Loucy (cell line): ENCODE measurements at regions not wholly inside any gene's neighbourhood (a gene's known extent, or its start where the extent isn't known, plus 50 kb on each side); places are given as distances from the start of the nearest gene placed in this dataset.

Experiments
- H2AFZ ChIP-seq: fragments of 200-600 bp; sonication (generic); 2 replicates; pipeline ENCODE4 v1.6.0; 2016; ENCODE audit warnings: antibody characterized with exemption, mild to moderate bottlenecking, low read length, moderate library complexity
- H3F3A ChIP-seq: fragments of 200-600 bp; 2 replicates; pipeline ENCODE4 v1.6.0; 2016; ENCODE audit warnings: antibody characterized with exemption, low read depth, mild to moderate bottlenecking
- H3K27me3 ChIP-seq: fragments of 200-600 bp; sonication (generic); 2 replicates; pipeline ENCODE4 v1.6.1; 2014; ENCODE audit warnings: low read length, mild to moderate bottlenecking; ENCODE audit not compliant: insufficient read depth, poor library complexity, severe bottlenecking
- H3K36me3 ChIP-seq: fragments of 200-600 bp; sonication (generic); 2 replicates; pipeline ENCODE4 v1.6.1; 2016; ENCODE audit warnings: low read length; ENCODE audit not compliant: insufficient read depth
- H3K4me1 ChIP-seq: fragments of 200-600 bp; sonication (generic); 2 replicates; pipeline ENCODE4 v1.5.1; 2014; ENCODE audit warnings: low read length, mild to moderate bottlenecking; ENCODE audit not compliant: insufficient read depth, poor library complexity, severe bottlenecking
- H3K4me2 ChIP-seq: fragments of 200-600 bp; sonication (generic); 2 replicates; pipeline ENCODE4 v1.6.0; 2014; ENCODE audit warnings: antibody characterized with exemption, low read length, low read depth, mild to moderate bottlenecking; ENCODE audit not compliant: poor library complexity, severe bottlenecking
- H3K4me3 ChIP-seq: fragments of 200-600 bp; sonication (generic); 2 replicates; pipeline ENCODE4 v1.5.1; 2014; ENCODE audit warnings: low read length, mild to moderate bottlenecking, mixed read lengths; ENCODE audit not compliant: poor library complexity, severe bottlenecking
- H3K79me2 ChIP-seq: fragments of 200-600 bp; sonication (generic); 2 replicates; pipeline ENCODE4 v1.6.1; 2014; ENCODE audit warnings: low read length; ENCODE audit not compliant: insufficient read depth
- H3K9ac ChIP-seq: fragments of 200-600 bp; sonication (generic); 2 replicates; pipeline ENCODE4 v1.6.0; 2014; ENCODE audit warnings: mild to moderate bottlenecking, low read depth, low read length, moderate library complexity; ENCODE audit not compliant: poor library complexity, severe bottlenecking
- H3K9me2 ChIP-seq: fragments of 200-600 bp; sonication (generic); replicated peaks from 2 replicates; pipeline ENCODE4 v1.6.1; 2016; ENCODE audit warnings: low read depth, low read length, mixed read lengths
- H3K9me3 ChIP-seq: fragments of 200-600 bp; sonication (generic); 2 replicates; pipeline ENCODE4 v1.6.1; 2014; ENCODE audit warnings: mild to moderate bottlenecking, antibody characterized with exemption, low read length, low read depth; ENCODE audit not compliant: insufficient read depth
- H4K20me1 ChIP-seq: fragments of 200-600 bp; sonication (generic); 2 replicates; pipeline ENCODE4 v1.6.0; 2014; ENCODE audit warnings: antibody characterized with exemption, low read length, mild to moderate bottlenecking; ENCODE audit not compliant: insufficient read depth, poor library complexity, severe bottlenecking
- CTCF ChIP-seq: fragments of 200-600 bp; sonication (generic); conservative IDR thresholded peaks from 2 replicates; pipeline ENCODE4 v1.5.1; 2014; ENCODE audit warnings: mild to moderate bottlenecking, antibody characterized with exemption, low read length
- EZH2phosphoT487 ChIP-seq: fragments of 200-600 bp; IDR thresholded peaks from 2 replicates; pipeline ENCODE4 v1.6.1; 2018; ENCODE audit warnings: antibody characterized with exemption, mild to moderate bottlenecking, moderate library complexity, borderline replicate concordance

GRCh38 chr6:145548933-145549648 lies 186.2 kb downstream of the EPM2A start:
- Histone ChIP-seq H4K20me1 (no peaks in the 10 kb centered on the region), H3K9me3 (no peaks in the 10 kb centered on the region), H3F3A (peaks cover 3% of the 10 kb centered on the region; the same call in 1 of the 2 replicates), H3K4me1 (peaks cover 29% of the 10 kb centered on the region), H3K4me2 (peak overlapping the region; percentile 42), H3K9me2 (no peaks in the 10 kb centered on the region), H3K79me2 (no peaks in the 10 kb centered on the region), H3K36me3 (no peaks in the 10 kb centered on the region), H3K9ac (no peak overlapping the region), H2AFZ (0 out of 2 replicates have a peak overlapping the region, but pooled peaks have one; percentile 47), H3K4me3 (no peak overlapping the region), H3K27me3 (no peaks in the 10 kb centered on the region)
- TF ChIP-seq EZH2phosphoT487, result no peak

GRCh38 chr6:145551164-145551563 lies 184.2 kb downstream of the EPM2A start:
- Histone ChIP-seq H3K27me3 (no peaks in the 10 kb centered on the region), H3K9me2 (no peaks in the 10 kb centered on the region), H3K9me3 (no peaks in the 10 kb centered on the region), H3K79me2 (no peaks in the 10 kb centered on the region), H3K36me3 (no peaks in the 10 kb centered on the region), H2AFZ (no peak overlapping the region), H3K4me1 (peaks cover 30% of the 10 kb centered on the region), H3F3A (no peaks in the 10 kb centered on the region; the same call in 1 of the 2 replicates), H4K20me1 (no peaks in the 10 kb centered on the region), H3K4me3 (no peak overlapping the region), H3K4me2 (no peak overlapping the region), H3K9ac (no peak overlapping the region)
- TF ChIP-seq EZH2phosphoT487, result no peak
- TF ChIP-seq CTCF, result no peak

- Histone ChIP-seq H3K9ac (no peak overlapping the region), H3F3A (peaks cover 4% of the 10 kb centered on the region; the same call in 1 of the 2 replicates), H3K79me2 (no peaks in the 10 kb centered on the region), H3K27me3 (no peaks in the 10 kb centered on the region), H3K4me2 (peak overlapping the region; percentile 38), H4K20me1 (no peaks in the 10 kb centered on the region), H3K4me3 (no peak overlapping the region), H3K4me1 (peaks cover 16% of the 10 kb centered on the region), H3K36me3 (no peaks in the 10 kb centered on the region), H2AFZ (0 out of 2 replicates have a peak overlapping the region, but pooled peaks have one; percentile 18), H3K9me3 (no peaks in the 10 kb centered on the region), H3K9me2 (no peaks in the 10 kb centered on the region)
- no peak for TF ChIP-seq EZH2phosphoT487
- TF ChIP-seq CTCF, result no peak
Observed at GRCh38 chr6:145555084-145555483, 180.2 kb downstream of the EPM2A start.

GRCh38 chr6:145557474-145557873 lies 177.8 kb downstream of the EPM2A start:
- Histone ChIP-seq H3K27me3 (no peaks in the 10 kb centered on the region), H3K9me2 (no peaks in the 10 kb centered on the region), H3K4me2 (no peak overlapping the region), H4K20me1 (no peaks in the 10 kb centered on the region), H3K9ac (no peak overlapping the region), H3K4me1 (peaks cover 16% of the 10 kb centered on the region), H3K9me3 (no peaks in the 10 kb centered on the region), H3K36me3 (no peaks in the 10 kb centered on the region), H2AFZ (no peak overlapping the region), H3F3A (peaks cover 4% of the 10 kb centered on the region; the same call in 1 of the 2 replicates), H3K4me3 (no peak overlapping the region), H3K79me2 (no peaks in the 10 kb centered on the region)
- TF ChIP-seq EZH2phosphoT487, result no peak
- TF ChIP-seq CTCF, result no peak
